GM21825 (cell line): ENCODE measurements at regions not wholly inside any gene's neighbourhood (a gene's known extent, or its start where the extent isn't known, plus 50 kb on each side); places are given as distances from the start of the nearest gene placed in this dataset.
"Not testable (repeated sequence)": the region's sequence is repeated elsewhere in the genome, so short reads cannot be mapped to it uniquely, and the experiment has no call there.

Experiments
- ATAC-seq: cut with Tn5 transposase; IDR thresholded peaks from one replicate; pipeline ENCODE4 v1.9.1; 2021; ENCODE audit warnings: mild to moderate bottlenecking, moderate library complexity; ENCODE audit not compliant: unreplicated experiment

DNA sequence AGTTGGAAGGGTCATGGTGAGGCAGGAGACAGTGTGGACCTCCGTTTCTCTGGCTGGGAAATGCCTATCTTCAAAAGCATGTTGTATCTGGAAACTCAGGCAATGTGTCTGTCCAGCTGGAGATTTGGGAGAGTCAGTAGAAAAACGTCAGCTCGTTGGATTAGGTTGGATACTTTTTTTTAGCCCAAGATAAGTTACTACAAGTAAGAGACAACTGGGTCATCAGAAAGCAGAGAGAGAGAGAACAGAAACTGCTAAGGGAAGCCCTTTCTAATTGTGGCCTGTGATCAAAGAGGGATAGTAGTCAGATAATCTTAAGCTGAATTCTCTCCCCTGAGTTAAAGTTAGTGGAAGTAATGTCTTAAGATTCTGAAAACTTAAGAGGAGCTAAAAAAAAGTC, 78.9 kb upstream of the ZNF280D start:
- no peak for ATAC-seq

DNA sequence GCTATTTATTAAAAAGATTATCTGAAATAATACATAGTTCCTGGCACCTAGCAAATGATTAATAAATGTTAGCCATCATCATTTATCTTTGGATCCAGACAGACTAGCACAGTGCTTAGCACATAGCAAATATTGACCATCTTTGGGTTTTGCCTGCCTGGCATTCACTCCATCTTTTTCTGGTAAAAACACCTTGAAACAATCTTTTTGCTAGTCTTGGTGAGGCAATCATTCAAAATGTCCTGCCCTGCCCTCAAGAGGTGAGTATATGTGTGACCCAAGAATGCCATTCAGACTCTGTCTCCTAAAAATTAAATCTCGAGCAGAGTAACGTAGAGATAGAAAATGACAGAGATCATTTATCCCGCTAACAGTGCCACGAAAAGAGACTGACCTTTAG, 78.3 kb upstream of the ZNF280D start:
- ATAC-seq, result no peak

DNA sequence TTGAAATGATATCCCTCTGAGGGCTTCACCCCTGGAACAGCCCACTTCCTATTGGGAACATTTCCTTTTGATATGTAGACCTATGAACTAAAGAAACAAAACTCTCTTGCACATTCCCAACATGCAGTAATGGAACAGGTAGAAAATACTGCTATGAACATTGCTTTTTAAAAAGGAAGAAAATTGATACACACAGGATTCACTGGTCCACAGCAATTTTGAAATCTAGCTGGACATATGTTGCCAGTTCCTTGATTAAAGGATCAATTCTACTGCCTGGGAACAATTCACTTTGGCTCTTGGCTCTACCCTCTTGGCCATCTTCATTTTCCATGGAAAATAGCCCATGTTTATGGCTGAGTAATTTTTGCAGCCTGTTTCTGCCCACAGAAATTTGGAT, 74.9 kb upstream of the ZNF280D start:
- ATAC-seq, result no peak

DNA sequence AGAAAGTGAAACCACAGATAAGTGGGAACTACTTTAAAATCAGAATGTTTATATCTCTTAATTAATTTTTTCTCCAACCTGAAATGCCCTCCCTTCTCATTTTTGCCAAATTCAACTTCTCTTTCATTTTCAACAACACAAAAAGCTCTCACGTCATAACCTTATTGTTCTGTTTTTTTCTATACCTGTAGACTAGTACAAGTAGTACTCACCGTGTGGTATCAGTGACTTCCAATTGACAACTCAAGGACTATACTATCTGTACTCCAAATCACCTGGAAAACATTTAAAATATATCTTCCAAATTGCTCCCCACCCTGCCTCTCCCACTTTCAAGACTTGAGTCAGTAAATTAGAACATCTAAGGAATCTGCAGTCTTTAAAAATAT, 72.8 kb upstream of the ZNF280D start:
- no peak for ATAC-seq

DNA sequence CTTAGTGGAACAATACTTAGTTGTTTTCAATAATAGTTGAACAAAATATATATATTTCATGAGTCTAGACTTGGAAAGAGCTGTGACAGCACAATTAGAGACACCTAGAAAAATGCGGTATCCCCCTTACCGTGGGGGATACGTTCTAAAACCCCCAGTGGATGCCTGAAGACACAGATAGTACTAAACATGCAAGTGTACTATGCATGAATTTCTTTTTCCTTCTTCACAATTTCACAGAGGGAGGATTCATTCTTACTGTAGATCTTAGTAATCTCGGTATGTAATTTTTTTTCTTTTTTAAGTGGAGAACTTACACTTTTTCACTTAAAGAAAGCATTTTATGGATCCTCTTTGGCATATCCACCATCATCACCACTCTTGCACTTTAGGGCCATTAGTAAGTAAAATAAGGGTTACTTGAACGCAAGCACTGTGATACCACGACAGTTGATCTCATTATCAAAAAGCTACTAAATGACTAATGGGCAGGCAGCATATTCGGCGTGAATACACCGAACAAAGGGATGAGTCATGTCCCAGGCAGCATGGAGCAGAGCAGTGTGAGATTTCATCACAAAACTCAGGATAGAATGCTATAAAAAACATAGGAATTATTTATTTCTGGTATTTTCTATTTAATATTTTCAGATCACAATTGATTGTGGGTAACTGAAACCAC, 72.3 kb upstream of the ZNF280D start:
- ATAC-seq, result no peak

DNA sequence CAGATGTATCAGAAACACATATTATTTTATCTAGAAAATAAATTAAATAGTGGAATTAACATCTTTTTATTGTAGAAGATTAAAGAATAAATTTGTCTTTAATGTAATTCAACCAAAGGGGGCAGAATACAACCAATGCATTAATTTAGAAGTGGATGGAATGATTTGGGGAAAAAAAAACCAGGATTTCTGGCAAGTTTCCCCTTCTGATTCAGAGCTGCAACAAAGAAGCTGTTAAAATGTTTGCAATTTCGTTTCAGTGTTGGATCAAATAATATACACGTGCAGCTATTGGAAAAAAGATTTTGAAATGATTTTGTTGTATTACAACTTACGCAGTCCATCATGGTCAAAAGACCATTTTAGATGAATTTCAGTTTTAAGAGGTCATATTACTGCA, 71.6 kb upstream of the ZNF280D start:
- no peak for ATAC-seq

DNA sequence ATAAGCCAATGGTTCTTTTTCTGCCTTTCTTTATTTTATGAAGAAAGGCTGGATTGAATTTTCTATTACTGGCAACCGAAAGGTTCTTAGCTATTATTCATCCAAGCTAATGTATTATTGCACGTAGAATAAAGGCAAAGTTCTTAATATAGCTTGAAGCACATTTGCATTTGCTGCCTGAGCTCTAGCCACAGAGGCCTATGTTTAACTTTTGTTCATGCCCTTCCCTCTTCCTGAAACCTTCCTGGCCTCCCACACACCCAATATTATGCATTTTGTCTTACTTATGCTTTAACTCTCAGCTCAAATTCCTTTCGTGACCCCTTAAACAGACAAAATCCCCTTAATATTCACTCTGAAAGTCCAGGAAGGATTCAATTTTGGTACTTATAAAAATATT, 71.0 kb upstream of the ZNF280D start:
- no peak for ATAC-seq

DNA sequence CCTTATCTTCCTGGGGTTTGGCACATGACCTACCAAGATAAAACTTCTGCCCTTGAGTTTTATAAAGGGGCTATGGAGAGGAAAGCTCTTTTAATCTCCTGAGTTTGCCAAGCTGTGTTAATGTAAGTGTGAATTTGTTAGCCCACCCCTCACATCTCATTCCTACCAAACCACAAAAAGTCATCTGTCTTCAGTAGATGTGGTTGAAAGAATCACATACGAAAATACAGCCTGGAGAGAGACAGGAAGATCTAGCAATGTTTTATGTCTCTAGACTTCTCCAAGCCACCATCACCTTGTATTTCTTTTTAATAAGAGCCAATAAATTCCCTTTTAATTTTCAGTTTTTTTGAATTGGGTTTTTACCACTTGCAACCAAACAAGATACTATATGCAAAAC, 68.9 kb upstream of the ZNF280D start:
- no peak for ATAC-seq

DNA sequence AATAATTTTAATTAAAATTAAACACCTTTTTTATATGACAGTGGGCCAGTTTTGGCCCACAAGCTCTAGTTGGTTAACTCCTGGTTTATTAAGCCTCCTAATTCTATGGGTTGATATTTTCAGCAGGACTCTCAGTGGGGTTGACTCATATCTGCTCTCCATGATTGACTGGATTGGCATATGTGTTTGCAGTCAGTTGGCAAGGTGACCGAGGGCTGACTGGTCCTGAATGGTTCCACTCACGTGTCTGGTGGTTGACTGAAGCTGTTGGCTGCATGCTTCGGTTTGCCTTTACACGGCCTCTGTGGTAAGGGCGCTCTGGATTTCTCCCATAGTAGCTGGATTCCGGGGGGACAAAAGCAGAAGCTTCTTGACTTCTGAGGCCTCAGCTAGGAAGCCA, 65.3 kb upstream of the ZNF280D start:
- ATAC-seq, result peak; percentile 68

DNA sequence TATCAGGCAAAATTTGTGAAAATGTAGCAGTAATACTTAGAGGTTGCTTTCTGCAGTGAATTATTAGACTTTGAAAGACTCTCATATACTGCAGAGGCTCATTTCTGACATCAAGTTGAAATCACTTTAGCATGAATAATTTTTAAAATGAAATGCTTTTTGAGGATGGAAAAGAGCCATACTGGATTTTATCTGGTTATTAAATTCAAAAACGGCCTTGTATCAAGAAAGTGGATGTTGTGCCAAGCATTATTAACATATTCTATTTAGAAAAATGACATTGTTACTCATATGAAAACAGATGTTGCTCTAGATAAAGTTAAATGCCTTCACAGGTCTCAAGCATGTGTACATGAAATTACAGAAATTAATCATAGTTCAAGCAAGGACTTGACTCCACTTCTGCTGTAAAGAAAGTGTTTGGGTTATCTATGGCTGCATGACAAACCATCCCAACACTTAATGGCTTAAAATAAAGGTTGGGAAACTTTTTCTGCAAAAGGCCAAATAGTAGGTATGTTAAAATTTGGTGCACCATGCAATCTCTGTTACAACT, 64.5 kb upstream of the ZNF280D start:
- no peak for ATAC-seq

DNA sequence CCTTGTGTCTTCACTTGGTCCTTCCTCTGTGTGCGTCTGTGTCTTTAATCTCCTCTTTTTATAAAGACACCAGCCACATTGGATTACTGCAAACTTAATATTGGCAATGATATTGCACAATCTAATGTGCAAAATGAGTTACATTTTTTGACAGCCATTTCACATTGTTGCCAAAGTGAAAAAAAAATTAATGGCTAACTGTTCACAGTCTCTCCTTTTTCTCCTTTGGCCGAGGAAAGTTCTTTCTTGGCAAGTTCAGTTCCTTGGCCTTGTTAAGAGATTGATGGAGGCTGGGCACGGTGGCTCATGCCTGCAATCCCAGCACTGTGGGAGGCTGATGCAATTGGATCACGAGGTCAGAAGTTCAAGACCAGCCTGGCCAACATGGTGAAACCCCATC, 62.2 kb upstream of the ZNF280D start:
- ATAC-seq, result no peak

DNA sequence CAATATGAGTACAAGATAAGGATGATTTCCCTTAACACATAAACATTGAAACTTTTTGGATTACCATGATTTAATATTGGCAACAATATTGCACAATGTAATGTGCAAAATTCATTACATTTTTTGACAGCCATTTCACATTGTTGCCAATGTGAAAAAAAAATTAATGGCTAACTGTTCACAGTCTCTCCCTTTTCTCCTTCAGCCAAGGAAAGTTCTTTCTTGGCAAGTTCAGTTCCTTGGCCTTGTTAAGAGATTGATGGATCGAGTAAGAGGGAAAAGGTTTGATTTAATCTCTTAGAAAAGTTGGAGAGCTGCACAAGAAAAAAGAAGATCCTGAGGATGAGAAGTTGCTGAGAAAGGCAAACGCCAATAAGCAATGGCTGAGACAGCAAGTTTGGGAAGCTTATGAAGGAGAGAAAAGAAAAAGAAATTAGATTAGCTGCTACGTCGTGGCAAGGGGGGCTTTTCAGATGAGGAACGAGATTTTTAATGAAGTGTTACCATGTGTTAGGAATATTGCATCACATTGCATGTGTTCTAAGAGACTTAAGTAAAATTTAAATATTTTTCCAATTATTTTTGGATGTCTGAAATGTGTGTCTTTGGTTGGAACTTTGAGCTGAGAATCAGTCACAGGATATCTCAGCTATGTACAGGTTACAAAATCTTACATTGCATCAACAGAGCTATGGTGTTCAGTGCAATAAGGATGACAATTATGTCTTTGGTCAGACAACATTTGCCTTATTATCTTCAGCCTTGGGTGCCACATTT, 61.4 kb upstream of the ZNF280D start:
- no peak for ATAC-seq

DNA sequence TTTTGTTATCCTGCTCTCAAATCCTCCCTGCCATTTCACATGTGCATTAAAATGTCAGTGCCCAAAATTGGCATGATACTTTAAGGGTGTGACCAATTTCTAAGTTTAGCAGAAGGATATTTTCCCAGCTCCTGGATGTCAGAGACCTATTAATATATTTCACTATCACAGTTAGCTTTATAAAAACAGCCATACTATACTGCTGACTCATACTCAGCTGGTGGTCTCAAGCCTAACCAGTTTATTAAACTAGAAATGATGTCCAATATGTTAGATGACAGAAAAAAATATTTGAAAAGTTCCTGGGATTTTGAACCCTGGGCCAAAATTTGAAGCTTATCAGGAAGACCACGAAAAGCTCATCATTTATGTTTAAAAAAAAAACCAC, 60.9 kb upstream of the ZNF280D start:
- no peak for ATAC-seq

DNA sequence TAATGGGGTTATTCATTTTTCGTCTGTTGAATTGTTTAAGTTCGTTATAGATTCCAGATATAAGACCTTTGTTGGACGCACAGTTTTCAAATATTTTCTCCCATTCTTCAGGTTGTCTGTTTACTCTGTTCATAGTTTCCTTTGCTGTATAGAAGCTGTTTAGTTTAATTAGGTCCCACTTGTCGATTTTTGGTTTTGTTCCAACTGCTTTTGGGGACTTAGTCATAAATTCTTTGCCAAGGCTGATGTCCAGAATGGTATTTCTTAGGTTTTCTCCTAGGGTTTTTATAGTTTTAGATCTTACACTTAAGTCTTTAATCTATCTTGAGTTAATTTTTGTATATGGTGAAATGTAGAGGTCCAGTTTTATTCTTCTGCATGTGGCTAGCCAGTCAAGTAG, 58.9 kb upstream of the ZNF280D start:
- ATAC-seq, result no peak

DNA sequence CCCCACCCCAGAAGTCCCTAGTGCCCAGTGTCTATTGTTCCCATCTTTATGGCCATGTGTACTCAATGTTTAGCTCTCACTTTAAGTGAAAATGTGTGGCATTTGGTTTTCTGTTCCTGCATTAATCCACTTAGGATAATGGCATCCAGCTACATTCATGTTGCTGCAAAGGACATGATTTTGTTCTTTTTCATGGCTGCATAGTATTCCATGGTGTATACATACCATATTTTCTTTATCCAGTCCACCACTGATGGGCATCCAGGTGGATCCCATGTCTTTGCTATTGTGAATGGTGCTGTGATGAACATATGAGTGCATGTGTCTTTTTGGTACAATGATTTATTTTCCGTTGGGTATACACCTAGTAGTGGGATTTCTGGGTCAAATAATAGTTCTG, 58.2 kb upstream of the ZNF280D start:
- ATAC-seq, result not testable (repeated sequence)

DNA sequence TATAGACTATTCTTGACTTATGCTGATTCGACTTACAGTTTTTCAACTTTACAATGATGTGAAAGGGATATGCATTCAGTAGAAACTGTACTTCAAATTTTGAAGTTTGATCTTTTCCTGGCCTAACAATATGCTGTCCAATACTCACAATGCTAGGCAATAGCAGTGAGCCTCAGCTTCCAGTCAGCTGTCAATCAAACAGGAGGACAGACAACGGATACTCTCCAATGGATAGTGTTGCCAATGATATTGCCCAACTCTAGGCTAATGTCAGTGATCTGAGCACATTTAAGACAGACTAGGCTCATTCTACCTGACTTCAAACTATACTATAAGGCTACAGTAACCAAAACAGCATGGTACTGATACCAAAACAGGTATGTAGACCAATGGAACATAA, 55.0 kb upstream of the ZNF280D start:
- ATAC-seq, result no peak

DNA sequence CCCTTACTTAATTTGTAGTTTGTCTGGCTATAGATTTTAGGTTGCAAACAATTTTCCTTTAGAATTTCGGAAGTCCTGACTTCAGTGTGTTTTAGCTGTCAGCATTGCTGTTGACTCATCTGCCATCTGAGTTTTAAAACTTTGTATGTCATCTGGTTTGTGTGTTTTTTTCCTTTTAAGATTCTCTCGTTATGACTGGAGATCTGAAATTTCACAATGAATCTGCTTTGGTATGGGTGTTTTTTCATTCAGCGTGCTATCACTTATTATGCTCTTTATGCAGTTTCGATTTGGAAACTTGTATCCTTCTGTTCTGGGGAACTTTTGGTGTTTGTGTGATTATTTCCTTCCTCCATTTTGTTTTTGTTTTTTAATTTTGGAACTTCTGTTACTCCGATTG, 53.7 kb upstream of the ZNF280D start:
- ATAC-seq, result peak; percentile 73

DNA sequence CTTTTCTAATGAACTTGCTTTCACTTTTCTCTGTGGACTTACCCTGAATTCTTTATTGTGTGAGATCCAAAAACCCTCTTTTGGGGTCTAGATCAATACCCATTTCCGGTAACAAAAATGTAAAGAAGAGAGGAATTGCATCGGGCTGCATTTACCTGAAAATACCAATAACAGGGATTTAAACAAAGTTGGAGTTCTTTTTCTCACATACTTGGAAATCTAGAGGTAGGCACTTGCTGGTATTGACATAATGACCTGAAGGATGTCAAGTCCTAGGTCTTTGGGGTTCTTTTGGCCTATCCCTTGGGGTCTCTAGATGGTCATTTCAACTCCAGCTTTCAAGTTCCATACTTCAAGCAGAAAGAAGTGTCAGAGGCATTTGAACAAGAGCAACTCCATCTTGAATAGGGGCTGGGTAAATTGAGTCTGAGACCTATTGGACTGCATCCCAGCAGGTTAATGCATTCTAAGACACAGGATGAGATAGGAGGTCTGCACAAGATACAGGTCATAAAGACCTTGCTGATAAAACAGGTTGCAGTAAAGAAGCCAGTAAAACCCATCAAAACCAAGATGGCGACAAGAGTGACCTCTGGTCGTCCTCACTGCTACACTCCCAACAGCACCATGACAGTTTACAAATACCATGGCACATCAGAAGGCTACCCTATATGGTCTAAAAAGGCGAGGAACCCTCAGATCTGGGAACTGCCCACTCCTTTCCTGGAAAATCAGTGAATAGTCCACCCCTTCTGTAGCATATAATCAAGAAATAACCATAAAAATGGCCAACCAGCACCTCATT, 50.8 kb upstream of the ZNF280D start:
- no peak for ATAC-seq

DNA sequence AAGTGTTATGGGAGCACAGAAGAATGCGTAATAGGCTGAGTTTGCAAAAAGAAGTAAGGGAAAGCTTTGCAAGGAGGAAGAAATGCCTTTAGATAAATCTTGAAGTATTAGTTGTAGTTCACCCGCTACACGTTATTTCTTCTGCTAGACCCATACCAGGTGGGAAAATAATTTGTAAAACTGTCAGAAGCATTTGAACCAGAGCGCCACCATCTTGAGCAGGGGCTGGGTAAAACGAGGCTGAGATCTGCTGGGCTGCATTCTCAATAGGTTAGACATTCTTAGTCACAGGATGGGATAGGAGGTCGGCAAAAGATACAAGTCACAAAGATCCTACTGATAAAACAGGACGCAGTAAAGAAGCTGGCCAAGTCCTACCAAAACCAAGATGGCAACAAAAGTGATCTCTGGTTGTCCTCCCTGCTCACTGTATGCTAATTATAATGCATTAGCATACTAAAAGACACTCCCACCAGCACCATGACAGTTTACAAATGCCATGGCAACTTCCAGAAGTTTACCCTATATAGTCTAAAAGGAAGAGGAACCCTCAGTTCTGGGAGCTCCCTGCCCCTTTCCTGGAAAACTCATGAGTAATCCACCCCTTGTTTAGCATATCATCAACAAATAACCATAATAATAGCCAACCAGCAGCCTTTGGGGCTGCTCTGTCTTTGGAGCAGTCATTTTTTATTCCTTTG, 50.0 kb upstream of the ZNF280D start:
- ATAC-seq, result no peak
